Epidermal melanocyte (primary cell): ENCODE measurements at regions not wholly inside any gene's neighbourhood (a gene's known extent, or its start where the extent isn't known, plus 50 kb on each side); places are given as distances from the start of the nearest gene placed in this dataset.
"Not testable (repeated sequence)": the region's sequence is repeated elsewhere in the genome, so short reads cannot be mapped to it uniquely, and the experiment has no call there.

Experiments
- DNase-seq: peaks from one replicate; pipeline ENCODE4 v3.0.0; 2011; ENCODE audit warnings: low spot score; ENCODE audit not compliant: insufficient read length

- DNase-seq, result no peak
These were observed 103.2 kb upstream of the EIF5 start for GRCh38 chr14:103230658-103231334.

GRCh38 chr14:103231376-103232019, 102.5 kb upstream of the EIF5 start:
- no peak for DNase-seq

GRCh38 chr14:103232031-103232808, 101.8 kb upstream of the EIF5 start:
- DNase-seq, result no peak

GRCh38 chr14:103232831-103233319, 101.2 kb upstream of the EIF5 start:
- no peak for DNase-seq

- no peak for DNase-seq
These were observed 100.7 kb upstream of the EIF5 start for GRCh38 chr14:103233328-103233727.

- DNase-seq, result not testable (repeated sequence)
These were observed 99.2 kb upstream of the EIF5 start for GRCh38 chr14:103234826-103235225.

- DNase-seq, result not testable (repeated sequence)
These were observed 98.5 kb upstream of the EIF5 start for GRCh38 chr14:103235506-103235905.

- DNase-seq, result no peak
These were observed 94.3 kb upstream of the EIF5 start for GRCh38 chr14:103239751-103240150.

GRCh38 chr14:103241531-103241930, 92.5 kb upstream of the EIF5 start:
- DNase-seq, result no peak

- no peak for DNase-seq
These were observed 90.0 kb upstream of the EIF5 start for GRCh38 chr14:103243764-103244737.

GRCh38 chr14:103245624-103246031, 88.4 kb upstream of the EIF5 start:
- not testable (repeated sequence) for DNase-seq

GRCh38 chr14:103246070-103246469, 88.0 kb upstream of the EIF5 start:
- no peak for DNase-seq

GRCh38 chr14:103247169-103247606, 86.8 kb upstream of the EIF5 start:
- no peak for DNase-seq

GRCh38 chr14:103250181-103250580, 83.9 kb upstream of the EIF5 start:
- no peak for DNase-seq

GRCh38 chr14:103250874-103251273, 83.2 kb upstream of the EIF5 start:
- DNase-seq, result no peak

GRCh38 chr14:103255555-103255954, 78.5 kb upstream of the EIF5 start:
- no peak for DNase-seq

- DNase-seq, result no peak
These were observed 77.6 kb upstream of the EIF5 start for GRCh38 chr14:103256406-103256805.

- DNase-seq, result no peak
These were observed 76.7 kb upstream of the EIF5 start for GRCh38 chr14:103257211-103257962.

- DNase-seq, result no peak
These were observed 75.8 kb upstream of the EIF5 start for GRCh38 chr14:103258211-103258610.

GRCh38 chr14:103259184-103259583, 74.9 kb upstream of the EIF5 start:
- no peak for DNase-seq
